H9 (cell line): ENCODE measurements at regions not wholly inside any gene's neighbourhood (a gene's known extent, or its start where the extent isn't known, plus 50 kb on each side); places are given as distances from the start of the nearest gene placed in this dataset.

Experiments
- DNase-seq: peaks from one replicate; pipeline ENCODE4 v3.0.0-alpha.2; 2017
- H2AFZ ChIP-seq: one replicate; pipeline ENCODE4 v1.6.1; 2013; ENCODE audit warnings: mild to moderate bottlenecking, low read length, control low read depth, moderate library complexity
- H2AK5ac ChIP-seq: 2 replicates; pipeline ENCODE4 v1.6.1; 2013; ENCODE audit warnings: low read length, control low read depth, mixed read lengths; ENCODE audit not compliant: insufficient read length
- H2BK120ac ChIP-seq: one replicate; pipeline ENCODE4 v1.6.1; 2013; ENCODE audit warnings: low read depth, mild to moderate bottlenecking, low read length, control low read depth, inconsistent platforms; ENCODE audit not compliant: poor library complexity, severe bottlenecking
- H2BK12ac ChIP-seq: 2 replicates; pipeline ENCODE4 v1.6.1; 2013; ENCODE audit warnings: low read length, control low read depth, mixed read lengths, low read depth; ENCODE audit not compliant: insufficient read length
- H2BK15ac ChIP-seq: 2 replicates; pipeline ENCODE4 v1.6.1; 2013; ENCODE audit warnings: low read depth, low read length, control low read depth
- H2BK20ac ChIP-seq: one replicate; pipeline ENCODE4 v1.6.1; 2013; ENCODE audit warnings: low read depth, mild to moderate bottlenecking, low read length, control low read depth, inconsistent platforms; ENCODE audit not compliant: poor library complexity, severe bottlenecking
- H2BK5ac ChIP-seq: 2 replicates; pipeline ENCODE4 v1.6.1; 2013; ENCODE audit warnings: low read length, control low read depth, mixed read lengths; ENCODE audit not compliant: insufficient read length
- H3K14ac ChIP-seq: 2 replicates; pipeline ENCODE4 v1.6.1; 2013; ENCODE audit warnings: low read length, control low read depth; ENCODE audit not compliant: insufficient read depth
- H3K18ac ChIP-seq: 2 replicates; pipeline ENCODE4 v1.6.1; 2013; ENCODE audit warnings: low read depth, mild to moderate bottlenecking, mixed read lengths, low read length, control low read depth; ENCODE audit not compliant: insufficient read length
- H3K23ac ChIP-seq: 2 replicates; pipeline ENCODE4 v1.6.1; 2013; ENCODE audit warnings: low read length, control low read depth, mixed read lengths, low read depth; ENCODE audit not compliant: insufficient read length
- H3K23me2 ChIP-seq: 2 replicates; pipeline ENCODE4 v1.6.1; 2013; ENCODE audit warnings: low read depth, mild to moderate bottlenecking, mixed read lengths, low read length, control low read depth; ENCODE audit not compliant: insufficient read length, poor library complexity, severe bottlenecking
- H3K27ac ChIP-seq: 2 replicates; pipeline ENCODE4 v1.5.1; 2013; ENCODE audit warnings: low read length, control low read depth, mixed read lengths, low read depth; ENCODE audit not compliant: insufficient read length
- H3K27me3 ChIP-seq: 2 replicates; pipeline ENCODE4 v1.6.1; 2013; ENCODE audit warnings: low read length, control low read depth, inconsistent platforms; ENCODE audit not compliant: insufficient read depth
- H3K4ac ChIP-seq: 2 replicates; pipeline ENCODE4 v1.6.1; 2013; ENCODE audit warnings: low read depth, mild to moderate bottlenecking, control low read depth, inconsistent platforms, low read length, moderate library complexity
- H3K4me1 ChIP-seq: 2 replicates; pipeline ENCODE4 v1.6.1; 2013; ENCODE audit warnings: low read length, control low read depth, inconsistent platforms; ENCODE audit not compliant: insufficient read depth
- H3K4me2 ChIP-seq: 2 replicates; pipeline ENCODE4 v1.6.1; 2013; ENCODE audit warnings: low read length, control low read depth, mixed read lengths; ENCODE audit not compliant: insufficient read length, insufficient read depth
- H3K56ac ChIP-seq: 2 replicates; pipeline ENCODE4 v1.6.1; 2013; ENCODE audit warnings: low read depth, mild to moderate bottlenecking, mixed read lengths, low read length, control low read depth; ENCODE audit not compliant: insufficient read length
- H3K79me1 ChIP-seq: 2 replicates; pipeline ENCODE4 v1.6.1; 2013; ENCODE audit warnings: low read depth, mild to moderate bottlenecking, moderate library complexity, low read length, control low read depth, inconsistent platforms; ENCODE audit not compliant: insufficient read depth, poor library complexity, severe bottlenecking
- H3K79me2 ChIP-seq: 2 replicates; pipeline ENCODE4 v1.6.1; 2013; ENCODE audit warnings: low read length, control low read depth, inconsistent platforms; ENCODE audit not compliant: insufficient read depth
- H3K9ac ChIP-seq: 2 replicates; pipeline ENCODE4 v1.6.1; 2013; ENCODE audit warnings: low read length, control low read depth, mixed read lengths; ENCODE audit not compliant: insufficient read length; ENCODE audit errors: extremely low read depth
- H3K9me3 ChIP-seq: one replicate; pipeline ENCODE4 v1.6.1; 2013; ENCODE audit warnings: low read depth, low read length, inconsistent platforms; ENCODE audit not compliant: control insufficient read depth
- H3T11ph ChIP-seq: one replicate; pipeline ENCODE4 v1.6.1; 2013; ENCODE audit warnings: mild to moderate bottlenecking, low read length, control low read depth, inconsistent platforms
- H4K20me1 ChIP-seq: one replicate; pipeline ENCODE4 v1.6.1; 2013; ENCODE audit not compliant: control insufficient read depth, insufficient read length, insufficient read depth
- H4K5ac ChIP-seq: 2 replicates; pipeline ENCODE4 v1.6.1; 2013; ENCODE audit warnings: low read depth, mild to moderate bottlenecking, mixed read lengths, low read length, control low read depth; ENCODE audit not compliant: insufficient read length
- H4K8ac ChIP-seq: replicated peaks from 2 replicates; pipeline ENCODE4 v1.6.1; 2013; ENCODE audit warnings: low read length, control low read depth, mixed read lengths, low read depth; ENCODE audit not compliant: insufficient read length
- H4K91ac ChIP-seq: 2 replicates; pipeline ENCODE4 v1.6.1; 2013; ENCODE audit warnings: low read depth, mild to moderate bottlenecking, moderate library complexity, mixed read lengths, low read length, control low read depth; ENCODE audit not compliant: insufficient read length
- H3K27ac Mint-ChIP-seq, 3 experiments: 2 replicates in 2 of 3; 3 replicates in 1 of 3; pipeline ENCODE4 v1.8.0; 2020 to 2021; ENCODE audit warnings: mixed read lengths in 3 of 3, mild to moderate bottlenecking in 1 of 3, moderate library complexity in 1 of 3
- H3K27me3 Mint-ChIP-seq: 2 replicates; pipeline ENCODE4 v1.8.0; 2021; ENCODE audit warnings: low read depth, mild to moderate bottlenecking, moderate library complexity, mixed read lengths
- H3K36me3 Mint-ChIP-seq, 3 experiments: 2 replicates in 2 of 3; 3 replicates in 1 of 3; pipeline ENCODE4 v1.8.0; 2020 to 2021; ENCODE audit warnings: low read depth in 3 of 3, mixed read lengths in 3 of 3; ENCODE audit not compliant: insufficient read depth in 1 of 3
- H3K4me1 Mint-ChIP-seq, 2 experiments: 2 replicates each; pipeline ENCODE4 v1.8.0; 2020; ENCODE audit warnings: mixed read lengths in 2 of 2
- H3K4me3 Mint-ChIP-seq, 2 experiments: 2 replicates in 1 of 2; 3 replicates in 1 of 2; pipeline ENCODE4 v1.8.0; 2020 to 2021; ENCODE audit warnings: mild to moderate bottlenecking in 2 of 2, mixed read lengths in 2 of 2, moderate library complexity in 1 of 2
- H3K9me3 Mint-ChIP-seq, 2 experiments: 2 replicates in 1 of 2; 3 replicates in 1 of 2; pipeline ENCODE4 v1.8.0; 2020; ENCODE audit warnings: mild to moderate bottlenecking in 2 of 2, mixed read lengths in 2 of 2, moderate library complexity in 1 of 2
- WGBS: extraction: QIAGEN DNeasy Blood & Tissue Kit; methylation state at CpG from one replicate; pipeline ENCODE4 v1.1.7; 2013; ENCODE audit warnings: missing lambda C conversion rate, low lambda C conversion rate, mixed read lengths; ENCODE audit not compliant: insufficient read length; ENCODE audit errors: extremely low coverage; 5-methylcytosine and 5-hydroxymethylcytosine counted together
- TF ChIP-seq, protein P1 (sequence below): fragments of 200-600 bp; sonication (generic); conservative IDR thresholded peaks from 3 replicates; pipeline ENCODE4 v1.8.0; 2021; ENCODE audit warnings: antibody characterized with exemption, mild to moderate bottlenecking

DNA sequence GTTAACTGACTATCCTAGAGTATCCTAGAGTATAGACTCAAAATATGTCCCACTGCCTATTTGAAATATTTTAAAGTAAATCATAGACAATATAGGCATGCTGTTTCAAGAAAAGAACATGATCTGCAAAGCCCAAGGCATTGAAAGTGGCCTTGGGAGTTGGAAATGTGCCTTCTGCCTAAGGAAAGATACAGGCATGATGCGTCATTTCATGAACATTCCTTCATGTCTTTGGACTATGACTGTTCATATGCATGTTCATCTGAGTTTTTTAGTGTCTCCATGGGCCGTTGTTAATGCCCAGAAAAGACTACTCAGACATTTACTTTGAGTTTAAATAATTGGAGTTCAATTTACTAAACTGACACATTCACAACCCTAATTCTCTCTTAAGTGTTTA is 69.7 kb upstream of the PRDM11 start:
- H2BK12ac ChIP-seq: no peak overlapping the region
- H3K4me2 ChIP-seq: no peak overlapping the region

More for the DNA sequence above, 69.7 kb upstream of the PRDM11 start:
- H4K91ac ChIP-seq: no peak overlapping the region
- H2AK5ac ChIP-seq: no peak overlapping the region
- no peak overlapping the region for H3K14ac ChIP-seq
- no peak overlapping the region for H3K23ac ChIP-seq
- 0 out of 7 replicates have a peak, but pooled peaks cover 0 to 3% (median 0%) of the 10 kb centered on the region in 3 experiments for H3K36me3 Mint-ChIP-seq
- H4K20me1 ChIP-seq: no peaks in the 10 kb centered on the region
- H3T11ph ChIP-seq: no peak overlapping the region
- no peak overlapping the region for H4K8ac ChIP-seq
- no peaks in the 10 kb centered on the region for H3K9me3 Mint-ChIP-seq
- no peak for DNase-seq
- H3K27me3 Mint-ChIP-seq: peaks cover 7% of the 10 kb centered on the region
- H3K9ac ChIP-seq: no peak overlapping the region
- H4K5ac ChIP-seq: no peak overlapping the region
- no peaks in the 10 kb centered on the region for H3K27me3 ChIP-seq
- H3K4ac ChIP-seq: no peak overlapping the region
- no peak overlapping the region for H3K4me3 Mint-ChIP-seq
- no peak overlapping the region for H2BK120ac ChIP-seq
- H3K23me2 ChIP-seq: no peaks in the 10 kb centered on the region
- TF ChIP-seq, protein P1, sequence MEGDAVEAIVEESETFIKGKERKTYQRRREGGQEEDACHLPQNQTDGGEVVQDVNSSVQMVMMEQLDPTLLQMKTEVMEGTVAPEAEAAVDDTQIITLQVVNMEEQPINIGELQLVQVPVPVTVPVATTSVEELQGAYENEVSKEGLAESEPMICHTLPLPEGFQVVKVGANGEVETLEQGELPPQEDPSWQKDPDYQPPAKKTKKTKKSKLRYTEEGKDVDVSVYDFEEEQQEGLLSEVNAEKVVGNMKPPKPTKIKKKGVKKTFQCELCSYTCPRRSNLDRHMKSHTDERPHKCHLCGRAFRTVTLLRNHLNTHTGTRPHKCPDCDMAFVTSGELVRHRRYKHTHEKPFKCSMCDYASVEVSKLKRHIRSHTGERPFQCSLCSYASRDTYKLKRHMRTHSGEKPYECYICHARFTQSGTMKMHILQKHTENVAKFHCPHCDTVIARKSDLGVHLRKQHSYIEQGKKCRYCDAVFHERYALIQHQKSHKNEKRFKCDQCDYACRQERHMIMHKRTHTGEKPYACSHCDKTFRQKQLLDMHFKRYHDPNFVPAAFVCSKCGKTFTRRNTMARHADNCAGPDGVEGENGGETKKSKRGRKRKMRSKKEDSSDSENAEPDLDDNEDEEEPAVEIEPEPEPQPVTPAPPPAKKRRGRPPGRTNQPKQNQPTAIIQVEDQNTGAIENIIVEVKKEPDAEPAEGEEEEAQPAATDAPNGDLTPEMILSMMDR: no peak
- no peaks in the 10 kb centered on the region for H3K9me3 ChIP-seq
- WGBS: no CpG with 5 or more reads among the region's 2 CpGs
- H2BK15ac ChIP-seq: no peak overlapping the region
- no peak overlapping the region for H3K56ac ChIP-seq
- H3K79me2 ChIP-seq: no peaks in the 10 kb centered on the region
- no peaks in the 10 kb centered on the region for H3K79me1 ChIP-seq
- H3K27ac ChIP-seq: no peak overlapping the region
- H2AFZ ChIP-seq: no peak overlapping the region
- H3K4me1 ChIP-seq: no peaks in the 10 kb centered on the region; the same call in 1 of the 2 replicates
- H3K27ac Mint-ChIP-seq: no peak overlapping the region
- no peak overlapping the region for H2BK20ac ChIP-seq
- H3K4me1 Mint-ChIP-seq: peaks cover 25 to 41% of the 10 kb centered on the region in 2 experiments
- no peak overlapping the region for H2BK5ac ChIP-seq
- H3K18ac ChIP-seq: no peak overlapping the region
